ENCODE measurements at regions not wholly inside any gene's neighbourhood (a gene's known extent, or its start where the extent isn't known, plus 50 kb on each side); places are given as distances from the start of the nearest gene placed in this dataset.
"Not testable (repeated sequence)": the region's sequence is repeated elsewhere in the genome, so short reads cannot be mapped to it uniquely, and the experiment has no call there.

DNA sequence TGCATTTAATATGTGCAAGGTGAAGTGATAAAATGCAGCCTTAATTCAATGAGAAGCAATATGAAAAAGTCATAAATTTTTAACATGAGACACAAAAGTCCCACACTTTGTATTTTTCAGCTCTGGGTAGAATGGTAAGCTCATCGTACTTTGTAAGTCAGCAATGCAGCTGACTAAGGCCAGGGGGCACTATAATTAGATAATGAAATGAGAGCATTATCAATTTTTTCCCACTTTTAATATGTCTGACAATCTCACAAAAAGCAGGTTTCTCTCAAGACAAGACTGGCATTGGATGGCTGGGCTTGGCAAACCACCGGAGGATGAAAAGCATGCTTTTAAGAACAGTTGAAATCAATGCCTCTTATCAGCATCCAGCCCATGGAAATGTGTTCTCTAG is 162.8 kb downstream of the FAM174A start:
- DNase-seq: no peak

DNA sequence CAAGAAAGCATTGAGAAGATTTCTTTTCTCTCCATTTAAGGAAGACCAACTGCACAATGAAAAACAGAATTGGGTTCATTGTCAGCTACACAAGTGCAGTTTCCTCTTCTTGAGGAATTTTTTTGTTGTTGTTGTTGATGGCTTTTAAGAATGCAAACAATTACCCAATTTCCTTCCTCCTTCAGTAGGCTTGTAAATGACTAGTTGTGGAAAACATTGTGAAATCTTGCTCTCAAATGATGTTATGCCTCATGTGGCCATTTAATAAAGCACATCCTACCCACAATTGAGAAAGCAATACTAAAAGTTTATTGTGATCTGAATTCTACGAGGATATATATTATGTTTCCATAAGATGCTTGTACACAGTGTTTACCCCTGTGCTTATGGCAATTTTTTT is 171.6 kb downstream of the FAM174A start:
- DNase-seq: no peak

DNA sequence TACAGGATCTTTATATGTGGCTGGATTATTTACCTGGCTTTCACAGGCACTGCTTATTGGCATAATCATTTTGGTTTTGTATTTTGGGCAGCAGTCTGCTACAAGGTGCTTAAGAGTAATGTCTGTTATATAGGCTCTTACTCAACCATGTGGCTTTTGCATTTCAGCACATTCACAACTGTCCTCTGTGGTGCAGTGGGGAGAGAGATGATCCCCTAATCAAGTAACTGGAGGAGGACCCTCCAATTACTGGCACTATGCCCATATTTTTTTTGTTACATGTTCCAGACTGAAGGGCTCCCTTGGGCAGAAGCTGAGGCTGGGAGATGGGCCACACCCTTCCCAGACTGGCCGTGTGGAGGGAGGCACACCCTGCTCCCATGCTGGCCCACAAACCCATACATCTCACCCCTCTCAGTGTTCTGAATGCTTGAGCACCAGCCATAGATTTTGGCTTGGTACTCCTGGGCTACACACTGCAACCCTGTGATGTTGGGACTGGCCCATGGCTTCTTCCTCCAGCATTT is 173.5 kb downstream of the FAM174A start:
- no peak for DNase-seq

DNA sequence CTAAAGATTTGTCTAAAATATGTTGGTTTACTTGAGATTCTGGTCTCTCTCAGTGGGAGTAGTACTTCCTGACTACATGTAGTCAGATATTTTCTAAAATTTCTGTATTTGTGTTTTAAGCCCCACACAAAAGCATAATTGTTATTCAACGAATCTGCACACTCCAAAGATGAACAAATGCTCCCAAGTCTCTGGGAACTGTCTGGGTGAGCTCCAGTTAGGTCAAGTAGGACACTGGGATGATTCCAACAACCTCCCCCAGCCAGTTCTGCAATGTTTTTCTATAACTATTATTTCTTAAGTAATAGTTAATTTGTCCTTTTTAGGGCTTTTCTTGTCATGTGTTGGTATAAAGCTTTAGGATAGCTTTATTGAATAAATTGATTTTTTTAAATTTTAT is 174.6 kb downstream of the FAM174A start:
- DNase-seq: no peak

DNA sequence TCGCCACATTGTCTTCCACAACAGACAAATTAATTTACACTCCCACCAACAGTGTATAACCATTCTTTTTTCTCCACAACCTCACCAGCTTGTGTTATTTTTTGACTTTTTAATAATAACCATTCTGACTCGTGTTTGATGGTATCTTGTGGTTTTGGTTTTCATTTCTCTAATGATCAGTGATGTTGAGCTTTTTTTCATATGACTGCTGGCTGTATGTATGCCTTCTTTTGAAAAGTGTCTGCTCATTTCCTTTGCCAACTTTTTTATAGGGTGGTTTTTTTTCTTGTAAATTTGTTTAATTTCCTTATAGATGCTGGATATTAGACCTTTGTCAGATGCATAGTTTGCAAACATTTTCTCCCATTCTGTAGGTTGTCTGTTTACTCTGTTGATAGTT is 179.6 kb downstream of the FAM174A start:
- not testable (repeated sequence) for DNase-seq

DNA sequence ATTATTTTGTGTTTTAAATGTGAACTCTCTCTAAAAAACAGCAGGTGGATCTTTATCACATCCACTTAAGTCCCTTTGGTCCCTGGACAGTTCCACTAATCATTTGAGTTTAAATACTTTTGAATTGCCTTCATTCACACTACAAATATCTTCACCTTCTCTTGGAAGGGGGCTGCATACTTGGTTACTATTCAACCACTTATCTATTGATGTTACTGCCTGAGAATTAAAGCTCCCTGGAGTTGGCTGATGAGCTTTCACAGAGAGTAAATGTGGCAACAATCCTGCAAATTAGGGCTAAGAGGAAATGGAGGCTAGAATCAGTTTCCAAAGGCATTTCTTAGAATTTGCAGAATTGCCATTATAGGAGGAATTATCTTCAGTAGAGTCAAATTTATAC is 180.4 kb downstream of the ST8SIA4 start:
- no peak for DNase-seq

DNA sequence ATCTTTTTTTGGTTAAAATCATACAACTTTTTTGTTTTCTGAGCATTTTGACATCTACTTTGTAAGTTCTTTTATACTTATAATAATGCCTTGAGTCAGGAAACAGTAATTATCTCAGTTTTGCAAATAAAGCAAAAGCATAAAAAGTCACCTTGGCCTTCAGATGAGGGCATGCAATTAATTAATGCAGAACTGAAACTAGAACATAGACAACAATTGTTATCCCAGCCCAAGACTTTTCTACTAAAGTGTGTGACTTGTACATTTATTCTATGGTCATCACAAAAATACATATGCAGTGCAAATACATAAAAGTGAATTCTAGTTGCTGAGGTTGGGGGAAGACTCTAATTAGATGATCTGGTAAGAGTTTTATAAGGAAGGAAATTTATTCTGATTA is 179.9 kb downstream of the ST8SIA4 start:
- DNase-seq: no peak

DNA sequence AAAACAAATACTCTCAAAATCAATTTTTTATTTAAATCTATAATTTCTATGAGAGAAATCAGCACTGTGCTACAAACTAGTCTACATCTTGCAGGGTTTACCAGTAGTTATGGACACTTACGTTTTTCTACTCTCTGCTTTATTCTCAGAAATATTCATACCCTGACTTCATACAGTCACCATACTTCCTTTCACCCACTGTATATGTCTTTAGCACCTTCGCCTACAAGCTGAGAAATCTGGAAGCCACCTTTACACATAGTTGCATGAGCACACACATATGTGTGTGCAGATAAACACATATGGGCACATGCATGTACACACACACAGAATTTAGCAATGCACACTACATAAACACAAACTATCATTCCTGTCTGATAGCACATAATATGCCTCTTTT is 177.0 kb downstream of the ST8SIA4 start:
- no peak for DNase-seq

DNA sequence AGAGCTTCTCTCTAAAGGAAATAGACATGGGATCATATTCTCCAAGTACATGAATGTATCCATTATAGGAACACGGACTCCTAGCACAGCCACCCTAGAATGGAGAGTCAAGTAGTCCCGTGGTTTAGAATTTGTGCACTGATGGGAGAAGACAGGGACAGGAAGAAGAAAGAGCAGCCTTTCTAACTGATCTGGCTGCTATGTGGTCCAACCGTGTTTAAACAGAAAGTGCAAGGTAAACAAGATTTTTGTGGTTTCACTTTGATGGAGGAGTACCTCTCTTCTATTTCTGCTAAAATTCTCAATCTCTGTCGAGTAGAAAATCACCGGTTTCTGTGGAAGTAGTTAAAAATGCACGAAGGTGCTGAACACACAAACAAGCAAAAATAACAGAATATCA is 171.3 kb downstream of the ST8SIA4 start:
- peak; percentile 25 for DNase-seq

DNA sequence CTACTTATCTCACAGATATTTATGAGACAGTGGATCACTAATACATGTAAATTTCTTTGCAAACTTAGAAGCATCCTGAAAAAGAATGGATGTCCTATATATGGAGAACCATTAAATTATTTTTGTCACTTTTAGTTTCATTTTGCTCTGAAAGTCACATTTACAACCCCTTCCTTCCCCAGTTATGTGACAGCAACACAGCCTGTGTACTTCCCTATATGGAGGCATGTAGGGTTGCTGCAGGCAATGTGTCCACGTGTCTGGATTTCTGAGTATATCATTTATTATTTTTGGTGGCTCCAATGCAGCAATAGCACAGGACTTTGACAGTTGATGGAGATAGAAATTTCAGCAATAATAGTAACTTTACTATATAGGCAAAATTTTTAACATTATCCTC is 156.4 kb downstream of the ST8SIA4 start:
- no peak for DNase-seq

DNA sequence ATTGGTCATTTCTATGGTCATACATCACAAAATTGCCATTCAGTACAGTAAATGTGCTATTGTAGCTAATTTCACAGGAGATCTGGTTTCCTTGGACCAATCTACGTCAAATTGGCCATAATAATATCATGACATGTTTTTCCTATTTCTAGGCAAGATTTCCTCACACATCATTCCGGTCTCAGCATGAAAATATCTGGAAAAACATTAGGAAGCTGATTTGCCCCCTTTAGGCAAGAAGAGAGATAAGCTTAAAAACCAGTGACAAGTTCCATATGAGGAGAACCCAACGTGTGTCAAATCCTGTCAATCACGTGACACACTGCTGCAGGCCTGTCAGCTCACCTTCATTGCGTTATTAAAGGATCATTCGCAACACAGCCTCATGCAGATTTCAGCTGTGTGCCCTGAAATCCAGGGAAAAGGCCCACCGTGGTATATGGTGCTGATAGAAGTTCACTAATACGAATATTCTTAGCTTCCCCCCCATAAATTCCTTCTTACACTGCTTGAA is 153.3 kb downstream of the ST8SIA4 start:
- DNase-seq: no peak

DNA sequence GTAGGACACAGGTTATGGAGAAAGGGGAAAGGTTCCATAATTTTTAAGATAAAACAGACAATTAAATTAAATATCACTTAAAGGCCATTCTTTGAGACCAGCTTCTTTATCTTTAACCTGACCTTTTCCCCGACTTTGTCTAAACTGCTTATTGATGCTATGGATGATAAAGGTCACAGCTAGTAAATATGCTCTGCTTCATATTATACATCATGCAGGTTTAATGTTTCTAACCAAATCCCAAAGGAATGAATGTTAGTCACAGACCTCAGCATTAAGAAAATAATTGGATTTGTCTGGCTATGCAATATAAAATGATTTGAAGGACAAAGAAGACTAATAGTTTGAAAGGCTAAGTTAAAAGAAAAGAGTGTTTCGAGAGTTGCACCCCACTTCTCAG is 147.6 kb downstream of the ST8SIA4 start:
- DNase-seq: no peak

All from CD4-positive, alpha-beta T cell treated with Interleukin-17A for 4 hours (primary cell).